ENCODE measurements at regions not wholly inside any gene's neighbourhood (a gene's known extent, or its start where the extent isn't known, plus 50 kb on each side); places are given as distances from the start of the nearest gene placed in this dataset.

DNA sequence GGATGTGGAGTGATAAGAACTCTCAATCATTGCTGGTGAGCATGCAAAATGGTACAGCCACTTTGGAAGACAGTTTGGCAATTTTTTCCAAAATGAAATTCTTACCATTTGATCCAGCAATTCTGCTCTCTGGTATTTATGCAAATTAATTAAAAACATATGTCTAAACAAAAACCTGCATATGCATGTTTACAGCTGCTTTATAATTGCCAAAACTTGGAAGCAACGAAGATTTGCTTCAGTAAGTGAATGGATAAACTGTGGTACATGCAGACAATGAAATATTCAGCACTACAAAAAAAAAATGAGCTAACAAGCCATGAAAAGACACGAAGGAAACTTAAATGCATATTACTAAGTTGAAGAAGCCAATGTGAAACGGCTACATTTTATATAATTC, 55.5 kb upstream of the SMLR1 start:
- no peak overlapping the region for H3K4ac ChIP-seq (ENCODE audit: low read depth in 1 of 2, low read length in 2 of 2)
- no peak overlapping the region for H3K4me3 ChIP-seq (ENCODE audit: insufficient read depth in 1 of 2, low read depth in 1 of 2, low read length in 2 of 2)
- H3K9me3 ChIP-seq (ENCODE audit: control insufficient read depth, low read length) = no peaks in the 10 kb centered on the region
- no peaks in the 10 kb centered on the region for H3K4me1 ChIP-seq (ENCODE audit: control insufficient read depth, insufficient read depth, low read depth, low read length)
- H2AK5ac ChIP-seq (ENCODE audit: low read length, severe bottlenecking) = no peak overlapping the region
- no peak overlapping the region for H4K91ac ChIP-seq (ENCODE audit: low read length)
- no peaks in the 10 kb centered on the region for H3K27me3 ChIP-seq (ENCODE audit: control insufficient read depth in 1 of 2, insufficient read depth in 1 of 2, low read length in 2 of 2)
- H2BK120ac ChIP-seq (ENCODE audit: low read depth, low read length) = no peak overlapping the region
- no peak overlapping the region for H3K4me2 ChIP-seq (ENCODE audit: low read length, poor library complexity, severe bottlenecking)
- WGBS = no CpG with 5 or more reads among the region's 3 CpGs
- no peak overlapping the region for H2AFZ ChIP-seq (ENCODE audit: low read depth, low read length)
- H3K23ac ChIP-seq (ENCODE audit: low read length in 2 of 2) = no peak overlapping the region
- no peak overlapping the region for H3K14ac ChIP-seq (ENCODE audit: low read length in 2 of 2)
- H2BK12ac ChIP-seq (ENCODE audit: low read length in 2 of 2) = no peak overlapping the region
- no peak overlapping the region for H4K8ac ChIP-seq (ENCODE audit: low read length)
- H3K9ac ChIP-seq (ENCODE audit: low read length) = no peak overlapping the region
- H2BK15ac ChIP-seq (ENCODE audit: low read depth, poor library complexity, severe bottlenecking) = no peak overlapping the region
- H3K18ac ChIP-seq (ENCODE audit: low read depth in 1 of 2, low read length in 2 of 2) = no peak overlapping the region
- DNase-seq = no peak
- no peak overlapping the region for H2BK5ac ChIP-seq (ENCODE audit: low read depth, low read length, poor library complexity, severe bottlenecking)
- no peaks in the 10 kb centered on the region for H3K79me1 ChIP-seq (replicated peaks; ENCODE audit: low read length, poor library complexity, severe bottlenecking)
- no peaks in the 10 kb centered on the region for H3K36me3 ChIP-seq (ENCODE audit: control insufficient read depth in 1 of 2, insufficient read depth in 2 of 2, low read depth in 1 of 2, low read length in 2 of 2)
- no peak overlapping the region for H3K27ac ChIP-seq (ENCODE audit: low read length, poor library complexity, severe bottlenecking)

DNA sequence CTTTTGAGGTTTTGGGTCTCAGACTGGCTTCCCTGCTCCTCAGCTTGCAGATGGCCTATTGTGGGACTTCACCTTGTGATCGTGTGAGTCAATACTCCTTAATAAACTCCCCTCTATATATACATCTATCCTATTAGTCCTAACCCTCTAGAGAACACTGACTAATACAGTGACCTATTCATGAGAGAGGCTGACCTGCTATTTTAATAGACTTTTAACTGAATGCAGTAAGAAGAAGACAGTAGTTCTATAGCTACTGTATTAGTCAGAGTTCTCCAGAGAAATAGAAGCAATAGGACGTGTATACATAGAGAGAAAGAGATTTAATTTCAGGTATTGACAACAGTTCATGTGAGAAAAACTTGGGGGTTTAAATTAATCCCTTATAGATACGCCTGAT, 53.3 kb upstream of the SMLR1 start:
- Histone ChIP-seq H3K9ac (ENCODE audit: low read length) (no peak overlapping the region), H2BK15ac (ENCODE audit: low read depth, poor library complexity, severe bottlenecking) (no peak overlapping the region), H2BK120ac (ENCODE audit: low read depth, low read length) (no peak overlapping the region), H3K27me3 (ENCODE audit: control insufficient read depth in 1 of 2, insufficient read depth in 1 of 2, low read length in 2 of 2) (no peaks in the 10 kb centered on the region), H3K4me2 (ENCODE audit: low read length, poor library complexity, severe bottlenecking) (no peak overlapping the region), H2BK5ac (ENCODE audit: low read depth, low read length, poor library complexity, severe bottlenecking) (no peak overlapping the region), H3K79me1 (replicated peaks; ENCODE audit: low read length, poor library complexity, severe bottlenecking) (no peaks in the 10 kb centered on the region), H3K4ac (ENCODE audit: low read depth in 1 of 2, low read length in 2 of 2) (no peak overlapping the region), H3K14ac (ENCODE audit: low read length in 2 of 2) (no peak overlapping the region), H2BK12ac (ENCODE audit: low read length in 2 of 2) (no peak overlapping the region), H2AK5ac (ENCODE audit: low read length, severe bottlenecking) (no peak overlapping the region), H3K4me1 (ENCODE audit: control insufficient read depth, insufficient read depth, low read depth, low read length) (no peaks in the 10 kb centered on the region), H3K4me3 (ENCODE audit: insufficient read depth in 1 of 2, low read depth in 1 of 2, low read length in 2 of 2) (no peak overlapping the region), H4K91ac (ENCODE audit: low read length) (no peak overlapping the region), H3K36me3 (ENCODE audit: control insufficient read depth in 1 of 2, insufficient read depth in 2 of 2, low read depth in 1 of 2, low read length in 2 of 2) (no peaks in the 10 kb centered on the region), H3K9me3 (ENCODE audit: control insufficient read depth, low read length) (no peaks in the 10 kb centered on the region), H3K18ac (ENCODE audit: low read depth in 1 of 2, low read length in 2 of 2) (no peak overlapping the region), H2AFZ (ENCODE audit: low read depth, low read length) (no peak overlapping the region), H4K8ac (ENCODE audit: low read length) (no peak overlapping the region), H3K27ac (ENCODE audit: low read length, poor library complexity, severe bottlenecking) (no peak overlapping the region), H3K23ac (ENCODE audit: low read length in 2 of 2) (no peak overlapping the region)
- 67% methylated on average over 1 of the region's 3 CpGs for WGBS
- DNase-seq = no peak

DNA sequence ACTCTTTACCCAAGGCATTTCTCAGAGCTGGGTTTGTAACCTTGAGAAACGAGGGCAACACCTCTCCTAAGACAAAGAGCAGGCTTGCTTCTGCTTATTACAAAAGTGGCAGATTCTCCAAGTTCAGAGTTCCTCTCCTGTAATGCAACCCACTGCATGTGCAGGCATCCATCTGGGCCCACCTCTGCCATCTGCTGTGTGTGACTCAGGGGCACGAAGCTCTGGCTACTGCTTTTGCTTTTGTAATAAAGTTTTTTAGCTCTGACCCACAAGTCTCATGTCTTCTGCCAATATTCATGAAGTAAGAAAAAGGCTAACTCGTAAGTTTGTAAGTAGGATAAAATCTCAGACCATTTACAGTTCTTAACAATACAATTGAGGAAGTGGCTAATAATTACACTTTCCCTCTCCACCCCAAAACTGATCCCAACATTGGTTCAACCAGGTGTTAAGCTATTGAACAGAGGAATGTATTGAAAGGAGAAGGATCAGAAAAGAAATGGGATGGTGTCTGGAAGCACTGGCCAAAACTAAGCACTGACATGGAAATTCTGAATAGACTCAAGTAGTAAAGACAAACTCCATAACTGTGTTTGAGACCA, 51.7 kb upstream of the SMLR1 start:
- 81% methylated on average over 2 of the region's 3 CpGs for WGBS
- H2BK12ac ChIP-seq (ENCODE audit: low read length in 2 of 2) = no peak overlapping the region
- H3K23ac ChIP-seq (ENCODE audit: low read length in 2 of 2) = no peak overlapping the region
- no peak overlapping the region for H3K4me2 ChIP-seq (ENCODE audit: low read length, poor library complexity, severe bottlenecking)
- DNase-seq = no peak
- H3K4me3 ChIP-seq (ENCODE audit: insufficient read depth in 1 of 2, low read depth in 1 of 2, low read length in 2 of 2) = no peak overlapping the region
- no peak overlapping the region for H2AFZ ChIP-seq (ENCODE audit: low read depth, low read length)
- H4K91ac ChIP-seq (ENCODE audit: low read length) = no peak overlapping the region
- no peak overlapping the region for H3K4ac ChIP-seq (ENCODE audit: low read depth in 1 of 2, low read length in 2 of 2)
- no peak overlapping the region for H3K14ac ChIP-seq (ENCODE audit: low read length in 2 of 2)
- no peaks in the 10 kb centered on the region for H3K27me3 ChIP-seq (ENCODE audit: control insufficient read depth in 1 of 2, insufficient read depth in 1 of 2, low read length in 2 of 2)
- no peak overlapping the region for H2BK5ac ChIP-seq (ENCODE audit: low read depth, low read length, poor library complexity, severe bottlenecking)
- H3K27ac ChIP-seq (ENCODE audit: low read length, poor library complexity, severe bottlenecking) = no peak overlapping the region
- no peak overlapping the region for H2AK5ac ChIP-seq (ENCODE audit: low read length, severe bottlenecking)
- no peaks in the 10 kb centered on the region for H3K4me1 ChIP-seq (ENCODE audit: control insufficient read depth, insufficient read depth, low read depth, low read length)
- no peak overlapping the region for H4K8ac ChIP-seq (ENCODE audit: low read length)
- H2BK15ac ChIP-seq (ENCODE audit: low read depth, poor library complexity, severe bottlenecking) = no peak overlapping the region
- no peaks in the 10 kb centered on the region for H3K36me3 ChIP-seq (ENCODE audit: control insufficient read depth in 1 of 2, insufficient read depth in 2 of 2, low read depth in 1 of 2, low read length in 2 of 2)
- no peaks in the 10 kb centered on the region for H3K79me1 ChIP-seq (replicated peaks; ENCODE audit: low read length, poor library complexity, severe bottlenecking)
- no peak overlapping the region for H2BK120ac ChIP-seq (ENCODE audit: low read depth, low read length)
- no peak overlapping the region for H3K9ac ChIP-seq (ENCODE audit: low read length)
- no peaks in the 10 kb centered on the region for H3K9me3 ChIP-seq (ENCODE audit: control insufficient read depth, low read length)
- peak overlapping the region in 1 of 2 experiments; percentile 34 for H3K18ac ChIP-seq (ENCODE audit: low read depth in 1 of 2, low read length in 2 of 2)

DNA sequence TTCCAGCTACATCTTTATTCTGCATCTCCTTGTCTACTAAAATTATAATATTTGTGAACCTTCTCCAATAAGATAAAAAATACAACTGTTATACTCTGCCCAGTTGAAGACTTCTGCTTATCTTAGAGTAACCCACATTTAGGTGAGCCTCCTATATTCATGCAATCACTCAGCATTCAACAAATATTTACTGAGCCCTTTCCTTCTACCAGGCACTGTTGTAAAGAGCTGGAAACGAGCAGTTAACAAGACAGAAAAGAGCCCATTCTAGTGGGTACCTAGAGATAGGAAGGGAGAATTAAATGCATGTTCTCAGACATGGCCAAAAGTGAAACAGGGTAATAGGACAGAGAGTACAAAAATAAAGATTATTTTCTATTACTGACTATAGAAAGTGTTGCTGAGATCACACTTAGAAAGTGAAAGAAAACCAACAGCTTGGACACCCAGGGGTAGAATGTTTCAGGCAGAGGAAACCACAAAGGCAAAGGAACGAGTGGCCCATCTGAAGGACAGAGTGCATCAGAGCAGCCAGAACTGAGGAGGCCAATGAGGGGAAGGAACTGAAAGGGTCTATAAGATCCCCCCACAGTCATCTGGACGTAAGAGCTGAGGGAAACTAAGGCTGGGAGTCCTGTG, 50.8 kb upstream of the SMLR1 start:
- 38% methylated on average over 2 of the region's 3 CpGs for whole genome bisulfite sequencing
- H2BK15ac ChIP-seq (ENCODE audit: low read depth, poor library complexity, severe bottlenecking) = no peak overlapping the region
- no peaks in the 10 kb centered on the region for H3K79me1 ChIP-seq (replicated peaks; ENCODE audit: low read length, poor library complexity, severe bottlenecking)

More for the DNA sequence above, 50.8 kb upstream of the SMLR1 start:
- Histone ChIP-seq H3K9me3 (ENCODE audit: control insufficient read depth, low read length) (no peaks in the 10 kb centered on the region), H3K4me3 (ENCODE audit: insufficient read depth in 1 of 2, low read depth in 1 of 2, low read length in 2 of 2) (no peak overlapping the region), H3K23ac (ENCODE audit: low read length in 2 of 2) (no peak overlapping the region), H4K8ac (ENCODE audit: low read length) (no peak overlapping the region), H3K14ac (ENCODE audit: low read length in 2 of 2) (no peak overlapping the region), H2AK5ac (ENCODE audit: low read length, severe bottlenecking) (no peak overlapping the region), H2BK5ac (ENCODE audit: low read depth, low read length, poor library complexity, severe bottlenecking) (no peak overlapping the region), H3K18ac (ENCODE audit: low read depth in 1 of 2, low read length in 2 of 2) (no peak overlapping the region), H3K4ac (ENCODE audit: low read depth in 1 of 2, low read length in 2 of 2) (no peak overlapping the region), H3K4me2 (ENCODE audit: low read length, poor library complexity, severe bottlenecking) (no peak overlapping the region), H3K27me3 (ENCODE audit: control insufficient read depth in 1 of 2, insufficient read depth in 1 of 2, low read length in 2 of 2) (no peaks in the 10 kb centered on the region), H2BK12ac (ENCODE audit: low read length in 2 of 2) (no peak overlapping the region), H4K91ac (ENCODE audit: low read length) (no peak overlapping the region), H3K4me1 (ENCODE audit: control insufficient read depth, insufficient read depth, low read depth, low read length) (no peaks in the 10 kb centered on the region), H3K9ac (ENCODE audit: low read length) (no peak overlapping the region), H3K36me3 (ENCODE audit: control insufficient read depth in 1 of 2, insufficient read depth in 2 of 2, low read depth in 1 of 2, low read length in 2 of 2) (no peaks in the 10 kb centered on the region), H3K27ac (ENCODE audit: low read length, poor library complexity, severe bottlenecking) (no peak overlapping the region), H2BK120ac (ENCODE audit: low read depth, low read length) (no peak overlapping the region), H2AFZ (ENCODE audit: low read depth, low read length) (no peak overlapping the region)
- DNase-seq = peak; percentile 28
